Ascending aorta (tissue), 2 donors: ENCODE measurements at regions not wholly inside any gene's neighbourhood (a gene's known extent, or its start where the extent isn't known, plus 50 kb on each side); places are given as distances from the start of the nearest gene placed in this dataset.
"Not testable (repeated sequence)": the region's sequence is repeated elsewhere in the genome, so short reads cannot be mapped to it uniquely, and the experiment has no call there.

Source experiments
- DNase-seq, 2 donors: peaks; one replicate each; pipeline ENCODE4 v3.0.0-alpha.2; 2019; ENCODE audit warnings: low spot score in 2 of 2
- H3K27ac ChIP-seq, 2 donors: fragments of 200-600 bp; sonication (generic); one replicate each; pipeline ENCODE4 v1.5.1; 2016 to 2017; ENCODE audit warnings: mild to moderate bottlenecking in 1 of 2
- H3K27me3 ChIP-seq: fragments of 200-600 bp; sonication (generic); one replicate; pipeline ENCODE4 v1.5.1; 2017
- H3K36me3 ChIP-seq, 2 donors: fragments of 200-600 bp; sonication (generic); one replicate each; pipeline ENCODE4 v1.5.1; 2016
- H3K4me1 ChIP-seq, 2 donors: fragments of 200-600 bp; sonication (generic); one replicate each; pipeline ENCODE4 v1.5.1; 2016 to 2017; ENCODE audit warnings: mild to moderate bottlenecking in 1 of 2
- H3K4me3 ChIP-seq, 2 donors: fragments of 200-600 bp; sonication (generic); one replicate each; pipeline ENCODE4 v1.5.1; 2016 to 2017; ENCODE audit warnings: mild to moderate bottlenecking in 1 of 2
- H3K9me3 ChIP-seq, 2 donors: fragments of 200-600 bp; sonication (generic); one replicate each; pipeline ENCODE4 v1.5.1; 2016
- intact Hi-C: fragments of 100-400 bp; cut with DNase I; formaldehyde crosslinking; loops from one replicate; pipeline ENCODE4 v1.15.1; 2023
- TF ChIP-seq, protein P1 (sequence below), 3 experiments: fragments of 200-600 bp in 2 of 3; fragments of 450-650 bp in 1 of 3; sonication (generic) in 2 of 3; IDR thresholded peaks; one replicate each; pipeline ENCODE4 v1.5.1; 2016 to 2019; ENCODE audit warnings: antibody characterized with exemption in 3 of 3, mild to moderate bottlenecking in 1 of 3, moderate library complexity in 1 of 3

DNA sequence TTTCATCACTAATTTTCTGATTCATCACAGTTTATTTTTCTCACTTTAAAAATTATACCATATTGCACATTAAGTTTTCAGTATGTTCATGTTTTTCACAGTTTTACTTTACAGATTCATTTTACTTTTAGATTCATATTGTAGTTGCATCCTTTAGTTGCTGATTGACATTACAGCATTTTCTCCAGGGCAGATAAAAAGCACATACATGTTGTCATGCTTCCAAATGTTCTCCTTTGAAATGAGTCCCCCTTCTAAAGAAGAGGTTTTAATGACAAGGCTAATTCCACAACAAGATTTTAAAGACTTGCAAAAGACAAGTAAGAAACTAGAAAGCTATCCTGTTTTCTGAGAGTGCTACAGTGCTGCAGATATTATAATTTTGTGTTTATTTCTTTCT is 72.1 kb upstream of the RASSF8 start:
- Histone ChIP-seq H3K4me3 (no peak overlapping the region), H3K36me3 (no peaks in the 10 kb centered on the region), H3K27me3 (no peaks in the 10 kb centered on the region), H3K4me1 (no peaks in the 10 kb centered on the region), H3K9me3 (no peaks in the 10 kb centered on the region), H3K27ac (no peak overlapping the region)
- TF ChIP-seq, protein P1, sequence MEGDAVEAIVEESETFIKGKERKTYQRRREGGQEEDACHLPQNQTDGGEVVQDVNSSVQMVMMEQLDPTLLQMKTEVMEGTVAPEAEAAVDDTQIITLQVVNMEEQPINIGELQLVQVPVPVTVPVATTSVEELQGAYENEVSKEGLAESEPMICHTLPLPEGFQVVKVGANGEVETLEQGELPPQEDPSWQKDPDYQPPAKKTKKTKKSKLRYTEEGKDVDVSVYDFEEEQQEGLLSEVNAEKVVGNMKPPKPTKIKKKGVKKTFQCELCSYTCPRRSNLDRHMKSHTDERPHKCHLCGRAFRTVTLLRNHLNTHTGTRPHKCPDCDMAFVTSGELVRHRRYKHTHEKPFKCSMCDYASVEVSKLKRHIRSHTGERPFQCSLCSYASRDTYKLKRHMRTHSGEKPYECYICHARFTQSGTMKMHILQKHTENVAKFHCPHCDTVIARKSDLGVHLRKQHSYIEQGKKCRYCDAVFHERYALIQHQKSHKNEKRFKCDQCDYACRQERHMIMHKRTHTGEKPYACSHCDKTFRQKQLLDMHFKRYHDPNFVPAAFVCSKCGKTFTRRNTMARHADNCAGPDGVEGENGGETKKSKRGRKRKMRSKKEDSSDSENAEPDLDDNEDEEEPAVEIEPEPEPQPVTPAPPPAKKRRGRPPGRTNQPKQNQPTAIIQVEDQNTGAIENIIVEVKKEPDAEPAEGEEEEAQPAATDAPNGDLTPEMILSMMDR (IDR thresholded peaks at IDR 0.05): no peak
- no peak for DNase-seq
- intact Hi-C loops: no loop called here

DNA sequence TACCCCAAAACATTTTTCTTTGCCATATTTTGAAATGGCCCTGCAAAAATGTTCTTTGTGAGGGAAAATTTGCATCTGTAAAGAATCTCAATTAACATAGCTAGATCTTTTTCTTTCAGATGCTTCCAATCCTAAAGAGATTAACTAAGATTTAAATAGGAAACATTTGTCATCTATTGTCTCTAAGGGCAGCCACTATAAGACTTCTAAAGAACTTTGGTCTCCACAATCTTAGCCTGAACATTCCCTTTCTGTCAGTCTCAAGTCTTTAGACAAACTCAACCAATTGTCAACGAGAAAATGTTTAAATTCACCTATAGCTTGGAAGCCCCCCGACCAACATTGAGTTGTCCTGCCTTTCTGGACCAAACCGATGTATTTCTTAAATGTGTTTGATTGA is 71.1 kb upstream of the RASSF8 start:
- intact Hi-C loops: no loop called here
- no peaks in the 10 kb centered on the region for H3K36me3 ChIP-seq
- no peak overlapping the region for H3K4me3 ChIP-seq
- TF ChIP-seq, protein P1 (IDR thresholded peaks at IDR 0.05): no peak
- H3K27ac ChIP-seq: no peak overlapping the region
- DNase-seq: no peak
- H3K4me1 ChIP-seq: no peaks in the 10 kb centered on the region
- H3K27me3 ChIP-seq: no peaks in the 10 kb centered on the region
- no peaks in the 10 kb centered on the region for H3K9me3 ChIP-seq

DNA sequence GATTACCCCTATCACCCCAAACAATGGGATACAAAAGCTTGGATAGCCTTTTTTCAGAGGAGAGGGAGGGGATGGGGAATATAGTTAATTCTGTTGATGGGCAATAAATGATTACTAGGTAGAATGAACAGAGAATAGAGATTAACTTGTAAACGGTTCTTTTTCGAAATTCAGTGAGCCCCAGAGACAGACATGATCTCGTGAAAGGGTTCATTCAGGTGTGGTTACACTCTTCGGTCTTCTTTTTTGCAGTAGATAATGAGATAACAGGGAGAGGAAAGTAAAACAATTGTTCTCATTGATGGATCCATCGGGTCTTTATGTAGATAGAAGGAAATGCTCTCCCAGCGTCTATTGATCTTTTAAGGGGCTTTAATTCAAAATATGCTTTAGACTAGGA is 69.3 kb upstream of the RASSF8 start:
- TF ChIP-seq, protein P1 (IDR thresholded peaks at IDR 0.05): no peak
- Histone ChIP-seq H3K4me3 (no peak overlapping the region), H3K27me3 (no peaks in the 10 kb centered on the region), H3K9me3 (no peaks in the 10 kb centered on the region), H3K36me3 (no peaks in the 10 kb centered on the region), H3K4me1 (no peaks in the 10 kb centered on the region), H3K27ac (no peak overlapping the region)
- no peak for DNase-seq
- intact Hi-C loops: no loop called here

DNA sequence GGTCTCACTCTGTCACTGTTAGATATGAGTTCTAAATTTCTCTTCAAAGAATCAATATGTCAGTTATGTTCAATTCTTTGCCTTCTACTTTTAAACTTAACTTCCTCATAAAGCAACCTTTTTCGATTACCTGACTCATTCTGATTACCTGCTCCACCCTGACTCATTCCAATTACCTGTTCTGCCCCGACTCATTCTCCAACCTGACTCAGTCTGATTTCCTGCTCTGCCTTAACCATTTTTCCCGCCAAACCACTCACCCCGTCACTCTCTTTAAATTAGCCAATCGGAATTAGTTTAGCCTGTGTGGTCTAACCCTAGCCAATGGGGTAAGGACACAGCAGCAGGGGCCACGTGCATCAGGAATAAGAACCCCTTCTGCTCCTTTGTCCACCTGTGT is 67.4 kb upstream of the RASSF8 start:
- H3K36me3 ChIP-seq, H3K4me3 ChIP-seq, H3K9me3 ChIP-seq, H3K4me1 ChIP-seq, DNase-seq, intact Hi-C loops, H3K27me3 ChIP-seq, H3K27ac ChIP-seq: not testable (repeated sequence)

DNA sequence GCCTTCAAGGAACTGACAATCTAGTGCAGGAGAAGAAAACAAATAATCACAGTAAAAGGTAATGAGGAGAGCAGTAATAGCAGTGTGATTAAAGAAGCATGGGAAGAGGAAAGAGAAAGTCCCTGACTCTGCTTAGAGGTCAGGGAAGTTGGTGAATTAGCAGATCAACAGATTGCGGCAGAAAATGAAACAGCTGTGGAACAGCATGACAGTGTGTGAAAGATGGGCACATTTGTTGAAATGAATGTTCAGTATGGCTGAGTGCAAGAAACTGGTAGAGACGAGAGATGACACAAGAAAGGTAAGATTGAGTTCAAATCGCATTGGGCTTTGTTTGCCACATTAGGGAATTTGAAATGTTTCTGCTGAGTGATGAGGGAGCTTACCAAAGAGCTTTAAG is 63.7 kb upstream of the RASSF8 start:
- TF ChIP-seq, protein P1 (IDR thresholded peaks at IDR 0.05): no peak
- DNase-seq: no peak

DNA sequence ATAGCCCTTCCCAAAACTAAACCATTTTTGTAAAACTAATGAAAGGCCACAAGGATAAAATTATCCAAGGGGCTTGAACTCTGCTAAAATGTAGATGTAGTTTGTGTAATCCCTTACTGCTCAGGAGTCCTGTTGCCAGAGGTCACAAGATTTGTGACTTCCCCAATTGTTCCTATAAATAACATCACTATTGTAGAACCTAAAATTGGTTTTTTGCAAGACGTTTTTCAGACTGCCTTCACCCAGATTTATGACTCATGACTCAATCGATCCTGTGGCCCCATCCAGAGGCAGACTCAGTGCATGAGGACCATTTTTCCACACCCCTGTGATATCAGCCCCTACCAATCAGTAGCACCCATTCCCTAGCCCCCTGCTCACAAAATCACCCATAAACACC is 61.5 kb upstream of the RASSF8 start:
- TF ChIP-seq, protein P1 (IDR thresholded peaks at IDR 0.05): no peak
- intact Hi-C loops: no loop called here
- Histone ChIP-seq H3K4me3 (no peak overlapping the region), H3K27me3 (no peaks in the 10 kb centered on the region), H3K27ac (no peak overlapping the region), H3K4me1 (no peaks in the 10 kb centered on the region), H3K9me3 (no peaks in the 10 kb centered on the region), H3K36me3 (no peaks in the 10 kb centered on the region)
- no peak for DNase-seq

More for the DNA sequence above, 63.7 kb upstream of the RASSF8 start:
- no peaks in the 10 kb centered on the region for H3K4me1 ChIP-seq
- H3K27ac ChIP-seq: no peak overlapping the region
- H3K36me3 ChIP-seq: no peaks in the 10 kb centered on the region
- intact Hi-C loops: no loop called here
- H3K9me3 ChIP-seq: no peaks in the 10 kb centered on the region
- H3K4me3 ChIP-seq: no peak overlapping the region
- no peaks in the 10 kb centered on the region for H3K27me3 ChIP-seq
